Suppressor macrophage treated with lipopolysaccharide for 4 hours (primary cell): ENCODE measurements at regions not wholly inside any gene's neighbourhood (a gene's known extent, or its start where the extent isn't known, plus 50 kb on each side); places are given as distances from the start of the nearest gene placed in this dataset.

ENCODE experiments used
- DNase-seq: peaks from one replicate; pipeline ENCODE4 v3.0.0-alpha.2; 2020

DNA sequence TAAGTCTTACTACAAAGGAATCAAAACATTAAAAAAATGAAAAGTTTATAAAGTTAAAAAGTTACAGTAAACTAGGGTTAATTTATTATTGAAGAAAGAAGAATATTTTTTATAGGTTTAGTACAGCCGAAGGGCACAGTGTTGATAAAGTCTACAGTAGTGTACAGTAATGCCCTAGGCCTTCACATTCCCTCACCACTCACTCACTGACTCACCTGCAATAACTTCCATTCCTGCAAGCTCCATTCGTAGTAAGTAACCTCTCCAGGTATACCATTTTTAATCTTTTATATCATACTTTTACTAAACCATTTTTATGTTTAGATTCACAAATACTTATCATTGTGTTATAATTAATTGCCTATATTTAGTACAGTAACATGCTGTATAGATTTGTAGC is 307.5 kb upstream of the FAM241A start:
- DNase-seq, result no peak

DNA sequence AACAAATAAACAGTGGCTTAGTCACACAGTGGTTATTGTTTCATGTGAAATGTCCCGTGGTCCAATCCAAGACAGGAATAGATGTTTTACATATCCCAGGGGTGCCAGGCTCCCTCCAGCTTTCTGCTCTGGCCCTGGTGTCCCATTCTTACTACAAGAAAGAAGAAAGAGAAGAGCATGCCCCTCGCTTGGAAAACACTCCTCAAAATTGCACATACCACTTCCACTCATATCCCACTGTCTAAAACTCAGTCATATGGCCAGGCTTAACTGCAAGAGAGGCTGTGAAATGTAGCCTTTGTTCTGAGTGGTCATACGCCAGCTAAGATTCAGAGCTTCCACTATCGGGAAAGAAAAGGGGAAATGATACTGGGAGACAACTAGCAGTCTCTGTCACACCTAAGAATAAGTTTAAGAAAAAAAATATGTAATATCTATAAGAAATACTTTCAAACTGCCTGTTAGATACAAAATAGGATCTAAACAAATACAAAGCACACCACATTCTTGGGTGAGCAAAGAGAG is 306.8 kb upstream of the FAM241A start:
- peak; percentile 5 for DNase-seq

GRCh38 chr4:111839141-111839540 is 306.1 kb upstream of the FAM241A start:
- DNase-seq, result no peak

- no peak for DNase-seq
Observed at GRCh38 chr4:111842336-111842735, 302.9 kb upstream of the FAM241A start.

DNA sequence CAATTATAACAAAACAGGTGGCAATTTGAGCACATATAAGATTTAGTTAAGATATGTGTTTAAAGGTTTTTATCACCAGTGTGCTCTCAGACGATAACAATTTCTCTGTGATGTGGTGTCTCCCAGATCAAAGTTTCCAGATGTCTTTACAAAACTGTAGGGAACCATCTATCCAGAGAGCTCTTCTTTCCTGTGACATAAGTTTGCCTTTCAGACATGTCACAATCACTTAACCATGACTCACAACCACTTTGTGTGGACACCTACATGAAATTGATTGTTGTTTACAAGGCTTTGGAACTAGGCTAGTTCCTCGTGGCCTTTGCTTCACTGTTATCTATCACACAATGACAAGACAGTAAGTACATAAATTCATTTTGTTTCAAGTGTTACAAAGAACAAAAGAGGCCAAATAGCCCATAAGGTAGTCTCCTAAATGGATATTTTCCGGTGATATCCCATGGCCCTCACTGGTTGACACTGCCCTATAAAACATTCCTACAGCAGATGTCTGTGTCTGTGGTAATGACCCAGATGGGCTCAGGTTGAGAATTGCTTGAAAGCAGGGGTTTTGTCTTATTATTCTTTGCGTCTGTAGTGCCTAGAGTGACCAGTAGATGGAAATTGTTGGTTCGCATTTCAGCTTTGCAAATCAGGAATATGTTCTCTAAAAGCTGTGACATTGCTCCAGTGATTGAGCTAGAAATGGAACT is 297.8 kb upstream of the FAM241A start:
- DNase-seq, result no peak

DNA sequence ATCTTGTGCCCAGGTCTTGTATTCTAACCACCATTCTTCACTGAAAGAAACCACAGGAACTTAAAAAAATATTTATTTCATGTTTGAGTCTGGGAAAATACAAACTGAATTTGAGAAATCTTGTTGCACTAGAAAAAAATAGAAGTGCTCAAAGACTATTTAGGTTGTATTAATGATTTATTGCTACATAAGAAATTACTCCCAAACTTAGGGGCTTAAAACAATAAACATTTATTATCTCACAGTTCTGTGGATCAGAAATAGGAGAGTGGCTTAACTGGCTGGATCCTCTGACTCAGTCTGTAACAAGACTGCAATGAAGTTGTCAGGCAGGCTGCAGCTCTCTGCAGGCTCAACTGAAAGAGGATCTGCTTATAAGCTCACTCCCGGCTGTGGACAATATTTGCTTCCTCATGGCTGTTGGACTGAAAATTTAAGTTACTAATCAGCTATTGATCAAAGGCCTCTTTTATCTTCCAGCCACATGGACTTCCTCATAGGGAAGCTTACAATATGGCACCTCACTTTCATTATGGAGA is 295.4 kb upstream of the FAM241A start:
- DNase-seq, result no peak

DNA sequence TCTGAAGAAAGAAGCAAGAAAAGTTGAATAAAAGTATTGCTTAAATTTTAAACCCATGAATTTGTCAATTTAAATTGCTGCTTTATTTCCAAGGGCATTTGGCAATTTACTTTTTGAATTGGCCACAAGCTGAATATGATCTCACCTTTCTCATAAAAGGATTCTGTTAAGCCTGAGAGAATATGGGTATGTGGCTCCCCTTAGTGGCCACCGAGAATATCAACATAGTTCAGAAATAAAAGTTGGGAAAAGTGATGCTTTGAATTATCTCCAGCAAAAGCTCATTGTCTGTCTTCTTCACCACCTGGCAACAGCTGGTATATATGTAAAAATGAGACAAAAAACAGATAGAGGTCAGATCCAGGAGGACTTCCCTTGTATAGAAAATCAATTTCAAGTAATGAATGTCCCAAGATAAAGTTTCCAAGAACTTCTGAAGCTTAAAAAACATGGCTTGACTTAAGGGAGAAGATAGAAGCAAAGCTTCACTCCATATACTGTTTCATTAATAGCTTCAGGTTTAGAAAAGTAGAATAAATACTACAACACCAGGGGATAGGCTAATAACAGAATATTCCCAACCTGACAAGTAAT is 290.7 kb upstream of the FAM241A start:
- peak; percentile 32 for DNase-seq

- DNase-seq, result no peak
Observed at GRCh38 chr4:111855308-111855707, 289.9 kb upstream of the FAM241A start.

GRCh38 chr4:111864066-111864465 is 281.2 kb upstream of the FAM241A start:
- DNase-seq, result no peak

GRCh38 chr4:111869339-111869738 is 275.9 kb upstream of the FAM241A start:
- no peak for DNase-seq

- no peak for DNase-seq
Observed at GRCh38 chr4:111871802-111872201, 273.5 kb upstream of the FAM241A start.

DNA sequence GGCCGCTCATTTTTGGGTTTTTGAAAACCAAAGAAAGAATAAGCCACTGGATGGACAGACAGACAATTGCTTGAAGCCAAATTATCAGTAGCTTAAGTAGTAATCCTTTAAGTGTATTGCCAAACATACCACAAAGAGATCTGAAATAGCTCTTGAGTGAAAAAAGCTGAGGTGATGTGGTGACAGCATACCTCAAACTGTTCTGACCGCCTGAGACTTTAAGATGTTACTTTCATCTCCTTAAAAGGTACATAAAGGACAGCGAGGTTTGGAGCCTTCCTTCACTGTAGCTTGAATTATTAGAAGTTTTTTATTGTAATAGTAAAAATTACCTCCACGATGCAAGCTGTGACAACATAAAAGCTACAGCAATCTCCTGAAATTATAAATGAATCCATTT is 271.5 kb upstream of the FAM241A start:
- no peak for DNase-seq

- DNase-seq, result no peak
Observed at GRCh38 chr4:111879539-111879938, 265.7 kb upstream of the FAM241A start.

- no peak for DNase-seq
Observed at GRCh38 chr4:111880116-111880515, 265.1 kb upstream of the FAM241A start.

GRCh38 chr4:111883557-111883999 is 261.7 kb upstream of the FAM241A start:
- no peak for DNase-seq

- DNase-seq, result no peak
Observed at GRCh38 chr4:111890412-111890811, 254.8 kb upstream of the FAM241A start.

DNA sequence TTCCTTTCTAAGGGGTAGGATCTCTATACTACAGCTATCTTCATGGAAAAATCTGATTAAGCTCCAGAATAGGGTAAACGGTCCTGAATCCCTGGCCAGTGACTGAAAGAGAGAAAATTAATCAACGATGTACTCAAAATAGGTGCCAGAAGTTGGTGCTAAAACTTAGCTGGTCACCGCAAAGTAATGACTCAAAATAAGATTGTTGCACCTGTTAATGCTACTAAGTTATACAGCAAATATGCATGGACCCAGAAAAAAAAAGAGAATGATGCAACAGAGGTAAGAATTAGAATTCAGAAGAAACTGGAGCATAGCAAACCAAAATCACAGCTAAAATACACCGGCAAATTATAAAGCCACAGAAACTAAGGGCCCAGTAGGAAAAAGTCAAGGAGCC is 239.7 kb upstream of the FAM241A start:
- no peak for DNase-seq

- DNase-seq, result no peak
Observed at GRCh38 chr4:111919639-111920038, 225.6 kb upstream of the FAM241A start.

- no peak for DNase-seq
Observed at GRCh38 chr4:111921714-111922113, 223.5 kb upstream of the FAM241A start.

DNA sequence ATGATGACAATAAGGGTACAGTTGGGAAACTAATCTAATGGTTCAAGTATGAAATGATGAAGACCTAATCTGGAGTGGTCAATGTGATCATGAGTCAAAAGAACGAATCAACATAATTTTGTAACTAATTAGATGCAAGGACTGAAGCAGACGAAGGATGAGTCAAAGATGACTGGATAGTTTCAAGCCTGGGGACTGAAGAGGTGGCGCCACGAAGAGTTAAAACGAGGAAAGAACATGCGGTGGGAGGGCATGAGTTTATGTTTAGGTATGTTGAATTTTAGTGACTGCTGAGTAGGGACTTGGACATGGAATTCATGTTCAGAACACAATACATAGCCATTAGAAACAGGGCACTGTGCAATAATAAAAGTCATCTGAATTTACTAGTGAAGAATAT is 221.5 kb upstream of the FAM241A start:
- no peak for DNase-seq

DNA sequence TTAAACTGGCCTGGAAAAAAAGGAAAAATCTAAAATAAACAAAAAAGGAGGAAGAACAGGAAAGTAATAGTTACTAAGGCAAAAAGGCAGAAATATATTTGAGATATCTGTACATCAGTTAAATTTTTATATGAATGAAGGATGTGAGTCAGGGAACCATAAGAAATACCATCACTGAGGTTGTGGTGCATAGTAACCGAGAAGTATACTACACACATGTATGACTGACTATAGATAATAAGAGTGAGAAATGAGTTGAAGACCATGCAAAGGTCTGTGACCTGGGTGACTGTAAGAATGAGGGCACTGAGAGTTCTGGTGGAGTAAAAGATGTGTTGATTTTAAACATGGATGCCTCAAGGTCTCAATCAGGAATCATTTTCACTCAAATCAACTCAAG is 220.6 kb upstream of the FAM241A start:
- no peak for DNase-seq

- peak; percentile 35 for DNase-seq
Observed at GRCh38 chr4:111930659-111931058, 214.6 kb upstream of the FAM241A start.

- DNase-seq, result no peak
Observed at GRCh38 chr4:111933703-111934102, 211.6 kb upstream of the FAM241A start.

DNA sequence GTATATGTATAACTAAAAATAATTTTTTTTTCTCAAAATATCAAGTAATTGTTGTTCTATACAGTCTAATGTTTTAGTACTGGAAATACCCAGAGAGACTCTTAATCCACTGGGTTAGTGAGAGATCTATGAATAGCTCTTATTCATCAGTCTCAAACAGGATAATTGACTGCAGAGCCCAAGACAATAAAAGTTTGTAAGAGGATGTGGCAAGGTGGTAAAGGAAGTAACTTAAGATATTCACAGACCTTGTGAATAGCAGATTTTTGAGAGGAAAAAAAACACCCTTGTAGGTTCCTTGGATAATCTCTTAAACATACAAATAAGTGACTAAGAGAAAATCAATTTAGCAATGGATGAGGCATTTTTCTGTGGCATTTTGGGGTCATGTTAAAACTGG is 210.9 kb upstream of the FAM241A start:
- DNase-seq, result no peak
